Psoas muscle (tissue), 7 donors: ENCODE measurements at regions not wholly inside any gene's neighbourhood (a gene's known extent, or its start where the extent isn't known, plus 50 kb on each side); places are given as distances from the start of the nearest gene placed in this dataset.
A peak's percentile ranks its signal among the peaks of the same experiment; 100 is the strongest.

Source experiments
- ATAC-seq, 4 donors: fragments of 200-7000 bp; cut with Tn5 transposase; one replicate each; pipeline ENCODE4 v1.9.1; 2020; ENCODE audit warnings: moderate library complexity in 3 of 4, mild to moderate bottlenecking in 2 of 4
- DNase-seq, 2 donors: peaks; one replicate each; pipeline ENCODE4 v3.0.0-alpha.2; 2020
- H3K27ac ChIP-seq: fragments of 200-600 bp; one replicate; pipeline ENCODE4 v1.8.0; 2022
- H3K27me3 ChIP-seq, 3 donors: fragments of 200-600 bp in 1 of 3; one replicate each; pipeline versions ENCODE4 v1.6.1 to v1.8.0; 2013 to 2022; ENCODE audit warnings: low read length in 2 of 3, mild to moderate bottlenecking in 2 of 3, moderate library complexity in 1 of 3; ENCODE audit not compliant: insufficient read depth in 3 of 3
- H3K36me3 ChIP-seq, 2 donors: fragments of 200-600 bp in 1 of 2; one replicate each; pipeline versions ENCODE4 v1.6.1 to v1.8.0; 2013 to 2022; ENCODE audit warnings: low read depth in 1 of 2, mild to moderate bottlenecking in 1 of 2, moderate library complexity in 1 of 2; ENCODE audit not compliant: insufficient read depth in 1 of 2
- H3K4me1 ChIP-seq: fragments of 200-600 bp; one replicate; pipeline ENCODE4 v1.8.0; 2022
- H3K4me3 ChIP-seq: fragments of 200-600 bp; one replicate; pipeline ENCODE4 v1.8.0; 2022; ENCODE audit warnings: mild to moderate bottlenecking
- H3K9me3 ChIP-seq: fragments of 200-600 bp; one replicate; pipeline ENCODE4 v1.8.0; 2022
- WGBS, 3 donors: extraction: QIAGEN DNeasy Blood & Tissue Kit; methylation state at CpG; one replicate each; pipeline versions ENCODE4 v1.1.6 to v1.1.7; 2013; 5-methylcytosine and 5-hydroxymethylcytosine counted together
- intact Hi-C, 2 donors: fragments of 100-400 bp; cut with DNase I; formaldehyde crosslinking; loops; one replicate each; pipeline versions ENCODE4 v1.11.0 to v1.14.2; 2022
- TF ChIP-seq, protein P1 (sequence below): fragments of 200-600 bp; IDR thresholded peaks from one replicate; pipeline ENCODE4 v1.8.0; 2022; ENCODE audit warnings: antibody characterized with exemption
- donor health status: healthy with polysubstance abuse.
- donor health status: DM: no; HTN: no; CAD: no; lungs with moderate emphysema.
- donor health status: Bipolar disorder and iron deficiency.
- donor health status: healthy.
- donor health status: DM: yes; HTN: yes; CAD: no.
- donor health status: DM: no; HTN: no; CAD: no.
- donor health status: DM: yes; HTN: yes; CAD: no.

- Histone ChIP-seq H3K27ac (no peak overlapping the region), H3K9me3 (no peaks in the 10 kb centered on the region), H3K4me1 (peaks cover 17% of the 10 kb centered on the region), H3K27me3 (peaks cover 0 to 3% (median 0%) of the 10 kb centered on the region in 3 donors), H3K36me3 (no peaks in the 10 kb centered on the region), H3K4me3 (no peak overlapping the region)
- intact Hi-C loops, result no loop called here
- WGBS, 3 donors, result 82 to 93% (median 89%) methylated on average over 1 of the region's 1 CpG
- TF ChIP-seq, protein P1, sequence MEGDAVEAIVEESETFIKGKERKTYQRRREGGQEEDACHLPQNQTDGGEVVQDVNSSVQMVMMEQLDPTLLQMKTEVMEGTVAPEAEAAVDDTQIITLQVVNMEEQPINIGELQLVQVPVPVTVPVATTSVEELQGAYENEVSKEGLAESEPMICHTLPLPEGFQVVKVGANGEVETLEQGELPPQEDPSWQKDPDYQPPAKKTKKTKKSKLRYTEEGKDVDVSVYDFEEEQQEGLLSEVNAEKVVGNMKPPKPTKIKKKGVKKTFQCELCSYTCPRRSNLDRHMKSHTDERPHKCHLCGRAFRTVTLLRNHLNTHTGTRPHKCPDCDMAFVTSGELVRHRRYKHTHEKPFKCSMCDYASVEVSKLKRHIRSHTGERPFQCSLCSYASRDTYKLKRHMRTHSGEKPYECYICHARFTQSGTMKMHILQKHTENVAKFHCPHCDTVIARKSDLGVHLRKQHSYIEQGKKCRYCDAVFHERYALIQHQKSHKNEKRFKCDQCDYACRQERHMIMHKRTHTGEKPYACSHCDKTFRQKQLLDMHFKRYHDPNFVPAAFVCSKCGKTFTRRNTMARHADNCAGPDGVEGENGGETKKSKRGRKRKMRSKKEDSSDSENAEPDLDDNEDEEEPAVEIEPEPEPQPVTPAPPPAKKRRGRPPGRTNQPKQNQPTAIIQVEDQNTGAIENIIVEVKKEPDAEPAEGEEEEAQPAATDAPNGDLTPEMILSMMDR, result no peak
- DNase-seq (no peak), ATAC-seq (no peak)
Observed at GRCh38 chr1:110260194-110260593, 50.1 kb downstream of the KCNC4 start.

DNA sequence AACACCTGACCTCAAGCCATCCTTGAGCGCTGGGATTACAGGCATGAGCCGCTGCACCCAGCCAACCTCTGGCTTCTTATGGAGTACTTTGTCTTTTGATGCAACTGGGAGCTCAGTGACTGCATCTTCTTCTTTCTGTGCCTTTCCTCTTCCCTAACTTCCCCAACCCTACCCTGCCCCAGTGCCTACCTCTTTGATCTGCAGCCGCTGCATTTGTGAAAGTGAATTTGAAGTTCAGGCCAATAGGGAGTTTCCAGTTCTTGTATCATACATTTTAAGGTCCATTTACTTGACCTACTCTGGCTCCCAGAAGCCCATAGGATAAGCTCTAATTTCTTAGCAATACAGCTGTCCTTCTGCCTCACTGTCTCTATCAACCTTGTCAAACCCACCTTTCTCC lies 52.2 kb downstream of the KCNC4 start:
- Histone ChIP-seq H3K9me3 (no peaks in the 10 kb centered on the region), H3K27ac (peak overlapping the region; percentile 36), H3K36me3 (no peaks in the 10 kb centered on the region), H3K27me3 (peaks cover 0 to 3% (median 0%) of the 10 kb centered on the region in 3 donors), H3K4me1 (peaks cover 17% of the 10 kb centered on the region), H3K4me3 (no peak overlapping the region)
- DNase-seq, result no peak
- 63 to 97% (median 67%) methylated on average over 3 of the region's 3 CpGs for WGBS, 3 donors
- TF ChIP-seq, protein P1, result no peak
- intact Hi-C loops, result no loop called here
- no peak for ATAC-seq

DNA sequence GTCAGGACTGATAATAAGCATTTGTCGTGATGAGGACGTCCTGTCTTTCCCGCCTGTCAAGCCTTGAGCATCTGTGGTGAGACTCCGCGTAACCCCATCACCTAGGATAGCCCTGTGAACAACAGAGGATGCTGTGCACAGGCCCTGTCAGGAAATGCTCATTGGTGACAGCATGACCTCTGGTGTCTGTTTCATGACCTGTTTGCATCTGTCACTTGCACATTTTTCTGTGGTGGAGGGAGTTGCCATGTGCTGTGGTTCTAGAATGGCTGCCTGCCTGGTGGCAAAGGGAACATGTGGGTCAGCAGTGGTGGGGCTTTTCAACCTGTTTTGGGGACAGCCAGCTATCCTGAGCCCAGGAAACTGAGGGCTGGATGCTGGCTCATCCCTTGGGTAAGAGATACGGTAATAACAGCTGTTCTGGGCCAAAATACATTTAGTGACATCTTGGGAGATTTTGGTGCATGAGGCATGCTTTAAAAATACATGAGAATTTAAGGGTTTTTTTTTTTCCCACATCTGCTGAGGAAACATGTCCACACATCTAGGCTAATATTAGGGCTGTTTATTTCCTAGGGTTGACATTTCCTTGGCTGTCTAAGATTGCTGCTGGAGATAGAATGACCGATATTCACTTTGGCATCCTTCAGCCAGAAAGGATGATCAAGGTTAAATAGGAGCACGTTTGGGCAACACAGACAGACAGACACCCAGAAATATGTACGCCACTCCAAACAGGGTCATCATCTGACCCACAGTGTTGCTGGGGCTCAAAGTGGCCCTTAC lies 52.9 kb downstream of the KCNC4 start:
- Histone ChIP-seq H3K27me3 (peaks cover 0 to 3% (median 0%) of the 10 kb centered on the region in 3 donors), H3K27ac (peak overlapping the region; percentile 36), H3K4me3 (no peak overlapping the region), H3K36me3 (no peaks in the 10 kb centered on the region), H3K4me1 (peaks cover 17% of the 10 kb centered on the region), H3K9me3 (no peaks in the 10 kb centered on the region)
- intact Hi-C loops, result no loop called here
- ATAC-seq (peak; percentile 59 to 76 (median 64)), DNase-seq (no peak)
- 43 to 61% (median 50%) methylated on average over 9 of the region's 9 CpGs for WGBS, 3 donors
- TF ChIP-seq, protein P1, result no peak

DNA sequence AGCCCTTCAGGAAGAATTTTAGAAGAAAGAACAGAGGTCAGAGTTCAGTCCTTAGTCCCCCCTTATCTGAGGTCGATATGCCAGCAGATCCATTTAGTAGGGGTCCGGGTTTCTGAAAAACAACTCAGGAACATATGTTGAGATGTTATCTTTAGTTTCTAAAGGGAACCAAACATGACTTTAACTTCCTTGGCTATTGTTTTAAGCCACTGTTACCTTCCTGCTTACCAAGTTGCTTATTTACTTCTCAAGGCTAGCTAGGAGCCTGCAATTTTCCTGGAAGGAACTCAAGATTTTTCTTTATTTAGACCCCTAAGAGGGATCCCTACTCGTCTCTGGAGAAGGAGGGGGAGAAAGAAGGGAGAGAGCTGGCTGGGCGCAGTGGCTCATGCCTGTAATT lies 54.3 kb downstream of the KCNC4 start:
- intact Hi-C loops, result no loop called here
- no peak overlapping the region for H3K27ac ChIP-seq
- H3K27me3 ChIP-seq, result no peaks in the 10 kb centered on the region

More for the DNA sequence above, 54.3 kb downstream of the KCNC4 start:
- ATAC-seq, result no peak
- Histone ChIP-seq H3K9me3 (no peaks in the 10 kb centered on the region), H3K36me3 (no peaks in the 10 kb centered on the region), H3K4me3 (no peak overlapping the region), H3K4me1 (peaks cover 17% of the 10 kb centered on the region)
- DNase-seq, result no peak
- TF ChIP-seq, protein P1, result no peak
- 31 to 46% (median 38%) methylated on average over 4 of the region's 4 CpGs for WGBS, 3 donors
